ENCODE measurements at regions not wholly inside any gene's neighbourhood (a gene's known extent, or its start where the extent isn't known, plus 50 kb on each side); places are given as distances from the start of the nearest gene placed in this dataset.
A peak's percentile ranks its signal among the peaks of the same experiment; 100 is the strongest.

GRCh38 chr11:15783619-15784018 lies 572.7 kb downstream of the SOX6 start:
- no peak for DNase-seq

GRCh38 chr11:15793043-15793996 lies 563.0 kb downstream of the SOX6 start:
- no peak for DNase-seq

GRCh38 chr11:15794361-15795150 lies 561.8 kb downstream of the SOX6 start:
- DNase-seq, result no peak

- DNase-seq, result no peak
Measured at GRCh38 chr11:15795378-15795777, 561.0 kb downstream of the SOX6 start.

- DNase-seq, result no peak
Measured at GRCh38 chr11:15800111-15800800, 556.1 kb downstream of the SOX6 start.

- DNase-seq, result no peak
Measured at GRCh38 chr11:15801126-15801525, 555.2 kb downstream of the SOX6 start.

- DNase-seq, result no peak
Measured at GRCh38 chr11:15801616-15802015, 554.7 kb downstream of the SOX6 start.

GRCh38 chr11:15805726-15806125 lies 550.6 kb downstream of the SOX6 start:
- no peak for DNase-seq

GRCh38 chr11:15806217-15806616 lies 550.1 kb downstream of the SOX6 start:
- DNase-seq, result no peak

GRCh38 chr11:15807827-15808226 lies 548.5 kb downstream of the SOX6 start:
- no peak for DNase-seq

GRCh38 chr11:15810082-15810481 lies 546.3 kb downstream of the SOX6 start:
- DNase-seq, result no peak

- no peak for DNase-seq
Measured at GRCh38 chr11:15810525-15810924, 545.8 kb downstream of the SOX6 start.

GRCh38 chr11:15815246-15816195 lies 540.8 kb downstream of the SOX6 start:
- DNase-seq, result no peak

- no peak for DNase-seq
Measured at GRCh38 chr11:15816260-15816871, 540.0 kb downstream of the SOX6 start.

GRCh38 chr11:15817001-15817400 lies 539.3 kb downstream of the SOX6 start:
- DNase-seq, result no peak

GRCh38 chr11:15818132-15818842 lies 538.1 kb downstream of the SOX6 start:
- DNase-seq, result no peak

GRCh38 chr11:15819679-15820286 lies 536.6 kb downstream of the SOX6 start:
- DNase-seq, result peak; percentile 25

- DNase-seq, result no peak
Measured at GRCh38 chr11:15821451-15821850, 534.9 kb downstream of the SOX6 start.

- DNase-seq, result no peak
Measured at GRCh38 chr11:15824060-15824459, 532.3 kb downstream of the SOX6 start.

- DNase-seq, result no peak
Measured at GRCh38 chr11:15825976-15826650, 530.2 kb downstream of the SOX6 start.
